H9 (cell line): ENCODE measurements at regions not wholly inside any gene's neighbourhood (a gene's known extent, or its start where the extent isn't known, plus 50 kb on each side); places are given as distances from the start of the nearest gene placed in this dataset.

Source experiments
- DNase-seq: peaks from one replicate; pipeline ENCODE4 v3.0.0-alpha.2; 2017
- H2AFZ ChIP-seq: one replicate; pipeline ENCODE4 v1.6.1; 2013; ENCODE audit warnings: mild to moderate bottlenecking, low read length, control low read depth, moderate library complexity
- H2AK5ac ChIP-seq: 2 replicates; pipeline ENCODE4 v1.6.1; 2013; ENCODE audit warnings: low read length, control low read depth, mixed read lengths; ENCODE audit not compliant: insufficient read length
- H2BK120ac ChIP-seq: one replicate; pipeline ENCODE4 v1.6.1; 2013; ENCODE audit warnings: low read depth, mild to moderate bottlenecking, low read length, control low read depth, inconsistent platforms; ENCODE audit not compliant: poor library complexity, severe bottlenecking
- H2BK12ac ChIP-seq: 2 replicates; pipeline ENCODE4 v1.6.1; 2013; ENCODE audit warnings: low read length, control low read depth, mixed read lengths, low read depth; ENCODE audit not compliant: insufficient read length
- H2BK15ac ChIP-seq: 2 replicates; pipeline ENCODE4 v1.6.1; 2013; ENCODE audit warnings: low read depth, low read length, control low read depth
- H2BK20ac ChIP-seq: one replicate; pipeline ENCODE4 v1.6.1; 2013; ENCODE audit warnings: low read depth, mild to moderate bottlenecking, low read length, control low read depth, inconsistent platforms; ENCODE audit not compliant: poor library complexity, severe bottlenecking
- H2BK5ac ChIP-seq: 2 replicates; pipeline ENCODE4 v1.6.1; 2013; ENCODE audit warnings: low read length, control low read depth, mixed read lengths; ENCODE audit not compliant: insufficient read length
- H3K14ac ChIP-seq: 2 replicates; pipeline ENCODE4 v1.6.1; 2013; ENCODE audit warnings: low read length, control low read depth; ENCODE audit not compliant: insufficient read depth
- H3K18ac ChIP-seq: 2 replicates; pipeline ENCODE4 v1.6.1; 2013; ENCODE audit warnings: low read depth, mild to moderate bottlenecking, mixed read lengths, low read length, control low read depth; ENCODE audit not compliant: insufficient read length
- H3K23ac ChIP-seq: 2 replicates; pipeline ENCODE4 v1.6.1; 2013; ENCODE audit warnings: low read length, control low read depth, mixed read lengths, low read depth; ENCODE audit not compliant: insufficient read length
- H3K23me2 ChIP-seq: 2 replicates; pipeline ENCODE4 v1.6.1; 2013; ENCODE audit warnings: low read depth, mild to moderate bottlenecking, mixed read lengths, low read length, control low read depth; ENCODE audit not compliant: insufficient read length, poor library complexity, severe bottlenecking
- H3K27ac ChIP-seq: 2 replicates; pipeline ENCODE4 v1.5.1; 2013; ENCODE audit warnings: low read length, control low read depth, mixed read lengths, low read depth; ENCODE audit not compliant: insufficient read length
- H3K27me3 ChIP-seq: 2 replicates; pipeline ENCODE4 v1.6.1; 2013; ENCODE audit warnings: low read length, control low read depth, inconsistent platforms; ENCODE audit not compliant: insufficient read depth
- H3K4ac ChIP-seq: 2 replicates; pipeline ENCODE4 v1.6.1; 2013; ENCODE audit warnings: low read depth, mild to moderate bottlenecking, control low read depth, inconsistent platforms, low read length, moderate library complexity
- H3K4me1 ChIP-seq: 2 replicates; pipeline ENCODE4 v1.6.1; 2013; ENCODE audit warnings: low read length, control low read depth, inconsistent platforms; ENCODE audit not compliant: insufficient read depth
- H3K4me2 ChIP-seq: 2 replicates; pipeline ENCODE4 v1.6.1; 2013; ENCODE audit warnings: low read length, control low read depth, mixed read lengths; ENCODE audit not compliant: insufficient read length, insufficient read depth
- H3K56ac ChIP-seq: 2 replicates; pipeline ENCODE4 v1.6.1; 2013; ENCODE audit warnings: low read depth, mild to moderate bottlenecking, mixed read lengths, low read length, control low read depth; ENCODE audit not compliant: insufficient read length
- H3K79me1 ChIP-seq: 2 replicates; pipeline ENCODE4 v1.6.1; 2013; ENCODE audit warnings: low read depth, mild to moderate bottlenecking, moderate library complexity, low read length, control low read depth, inconsistent platforms; ENCODE audit not compliant: insufficient read depth, poor library complexity, severe bottlenecking
- H3K79me2 ChIP-seq: 2 replicates; pipeline ENCODE4 v1.6.1; 2013; ENCODE audit warnings: low read length, control low read depth, inconsistent platforms; ENCODE audit not compliant: insufficient read depth
- H3K9ac ChIP-seq: 2 replicates; pipeline ENCODE4 v1.6.1; 2013; ENCODE audit warnings: low read length, control low read depth, mixed read lengths; ENCODE audit not compliant: insufficient read length; ENCODE audit errors: extremely low read depth
- H3K9me3 ChIP-seq: one replicate; pipeline ENCODE4 v1.6.1; 2013; ENCODE audit warnings: low read depth, low read length, inconsistent platforms; ENCODE audit not compliant: control insufficient read depth
- H3T11ph ChIP-seq: one replicate; pipeline ENCODE4 v1.6.1; 2013; ENCODE audit warnings: mild to moderate bottlenecking, low read length, control low read depth, inconsistent platforms
- H4K20me1 ChIP-seq: one replicate; pipeline ENCODE4 v1.6.1; 2013; ENCODE audit not compliant: control insufficient read depth, insufficient read length, insufficient read depth
- H4K5ac ChIP-seq: 2 replicates; pipeline ENCODE4 v1.6.1; 2013; ENCODE audit warnings: low read depth, mild to moderate bottlenecking, mixed read lengths, low read length, control low read depth; ENCODE audit not compliant: insufficient read length
- H4K8ac ChIP-seq: replicated peaks from 2 replicates; pipeline ENCODE4 v1.6.1; 2013; ENCODE audit warnings: low read length, control low read depth, mixed read lengths, low read depth; ENCODE audit not compliant: insufficient read length
- H4K91ac ChIP-seq: 2 replicates; pipeline ENCODE4 v1.6.1; 2013; ENCODE audit warnings: low read depth, mild to moderate bottlenecking, moderate library complexity, mixed read lengths, low read length, control low read depth; ENCODE audit not compliant: insufficient read length
- H3K27ac Mint-ChIP-seq, 3 experiments: 2 replicates in 2 of 3; 3 replicates in 1 of 3; pipeline ENCODE4 v1.8.0; 2020 to 2021; ENCODE audit warnings: mixed read lengths in 3 of 3, mild to moderate bottlenecking in 1 of 3, moderate library complexity in 1 of 3
- H3K27me3 Mint-ChIP-seq: 2 replicates; pipeline ENCODE4 v1.8.0; 2021; ENCODE audit warnings: low read depth, mild to moderate bottlenecking, moderate library complexity, mixed read lengths
- H3K36me3 Mint-ChIP-seq, 3 experiments: 2 replicates in 2 of 3; 3 replicates in 1 of 3; pipeline ENCODE4 v1.8.0; 2020 to 2021; ENCODE audit warnings: low read depth in 3 of 3, mixed read lengths in 3 of 3; ENCODE audit not compliant: insufficient read depth in 1 of 3
- H3K4me1 Mint-ChIP-seq, 2 experiments: 2 replicates each; pipeline ENCODE4 v1.8.0; 2020; ENCODE audit warnings: mixed read lengths in 2 of 2
- H3K4me3 Mint-ChIP-seq, 2 experiments: 2 replicates in 1 of 2; 3 replicates in 1 of 2; pipeline ENCODE4 v1.8.0; 2020 to 2021; ENCODE audit warnings: mild to moderate bottlenecking in 2 of 2, mixed read lengths in 2 of 2, moderate library complexity in 1 of 2
- H3K9me3 Mint-ChIP-seq, 2 experiments: 2 replicates in 1 of 2; 3 replicates in 1 of 2; pipeline ENCODE4 v1.8.0; 2020; ENCODE audit warnings: mild to moderate bottlenecking in 2 of 2, mixed read lengths in 2 of 2, moderate library complexity in 1 of 2
- CTCF ChIP-seq: fragments of 200-600 bp; sonication (generic); conservative IDR thresholded peaks from 3 replicates; pipeline ENCODE4 v1.8.0; 2021; ENCODE audit warnings: antibody characterized with exemption, mild to moderate bottlenecking
- WGBS: extraction: QIAGEN DNeasy Blood & Tissue Kit; methylation state at CpG from one replicate; pipeline ENCODE4 v1.1.7; 2013; ENCODE audit warnings: missing lambda C conversion rate, low lambda C conversion rate, mixed read lengths; ENCODE audit not compliant: insufficient read length; ENCODE audit errors: extremely low coverage; 5-methylcytosine and 5-hydroxymethylcytosine counted together

DNA sequence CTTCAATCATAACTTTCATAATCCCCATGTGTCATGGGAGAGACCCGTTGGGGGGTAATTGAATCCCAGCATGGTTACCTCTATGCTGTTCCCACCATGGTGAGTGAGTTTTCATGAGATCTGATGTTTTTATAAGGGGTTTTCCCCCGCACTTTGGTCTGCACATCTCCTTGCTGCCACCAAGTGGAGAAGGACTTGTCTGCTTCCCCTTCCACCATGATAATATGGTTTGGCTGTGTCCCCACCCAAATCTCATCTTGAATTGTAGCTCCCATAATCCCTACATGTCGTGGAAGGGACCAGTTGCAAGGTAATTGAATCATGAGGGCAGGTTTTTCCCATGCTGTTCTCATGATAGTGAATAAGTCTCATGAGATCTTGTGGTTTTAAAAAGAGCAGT is 524.9 kb downstream of the SLITRK5 start:
- H2AFZ ChIP-seq, result no peak overlapping the region
- Mint-ChIP-seq H3K4me3 (no peak overlapping the region; a peak in 1 of 5 replicates), H3K36me3 (peaks cover 3 to 21% (median 11%) of the 10 kb centered on the region in 3 experiments; a peak in 5 of 7 replicates), H3K9me3 (peaks cover 17 to 27% of the 10 kb centered on the region in 2 experiments), H3K4me1 (no peaks in the 10 kb centered on the region), H3K27me3 (no peaks in the 10 kb centered on the region), H3K27ac (no peak overlapping the region)
- DNase-seq, result no peak
- H3K4me1 ChIP-seq, result no peaks in the 10 kb centered on the region
- no peak overlapping the region for H3K27ac ChIP-seq
- no peak overlapping the region for H4K8ac ChIP-seq
- H2BK15ac ChIP-seq, result no peak overlapping the region
- no peak overlapping the region for H3K18ac ChIP-seq
- no peak overlapping the region for H3T11ph ChIP-seq
- H3K9ac ChIP-seq, result no peak overlapping the region
- H3K14ac ChIP-seq, result no peak overlapping the region
- H3K23ac ChIP-seq, result no peak overlapping the region
- no peak overlapping the region for H3K4me2 ChIP-seq
- no CpG with 5 or more reads among the region's 3 CpGs for WGBS
- no peaks in the 10 kb centered on the region for H3K9me3 ChIP-seq
- H3K56ac ChIP-seq, result no peak overlapping the region
- no peak overlapping the region for H3K4ac ChIP-seq
- H2BK12ac ChIP-seq, result no peak overlapping the region
- no peak overlapping the region for H2BK20ac ChIP-seq
- H3K79me2 ChIP-seq, result no peaks in the 10 kb centered on the region
- H2AK5ac ChIP-seq, result no peak overlapping the region
- no peak overlapping the region for H4K91ac ChIP-seq
- no peaks in the 10 kb centered on the region for H3K27me3 ChIP-seq
- no peaks in the 10 kb centered on the region for H4K20me1 ChIP-seq
- H2BK5ac ChIP-seq, result no peak overlapping the region
- peak; percentile 28; the same call in 1 of the 3 replicates for TF ChIP-seq CTCF
- H2BK120ac ChIP-seq, result no peak overlapping the region
- H3K79me1 ChIP-seq, result no peaks in the 10 kb centered on the region
- H4K5ac ChIP-seq, result no peak overlapping the region
- no peaks in the 10 kb centered on the region for H3K23me2 ChIP-seq
